COLO668 (cell line): ENCODE measurements at regions not wholly inside any gene's neighbourhood (a gene's known extent, or its start where the extent isn't known, plus 50 kb on each side); places are given as distances from the start of the nearest gene placed in this dataset.
"Not testable (repeated sequence)": the region's sequence is repeated elsewhere in the genome, so short reads cannot be mapped to it uniquely, and the experiment has no call there.

Source experiments
- DNase-seq: peaks from one replicate; lab custom pipeline; 2025; ENCODE audit not compliant: unreplicated experiment; lab: John Stamatoyannopoulos, UW

- not testable (repeated sequence) for DNase-seq
These were observed 315.6 kb downstream of the DMAC1 start for GRCh38 chr9:7484014-7484413.

GRCh38 chr9:7481570-7481969, 318.0 kb downstream of the DMAC1 start:
- DNase-seq, result no peak

GRCh38 chr9:7479300-7479699, 320.3 kb downstream of the DMAC1 start:
- no peak for DNase-seq

- no peak for DNase-seq
These were observed 320.9 kb downstream of the DMAC1 start for GRCh38 chr9:7478646-7479045.

- no peak for DNase-seq
These were observed 332.4 kb downstream of the DMAC1 start for GRCh38 chr9:7467186-7467585.

- DNase-seq, result no peak
These were observed 337.8 kb downstream of the DMAC1 start for GRCh38 chr9:7461791-7462190.

- no peak for DNase-seq
These were observed 342.6 kb downstream of the DMAC1 start for GRCh38 chr9:7456793-7457530.

GRCh38 chr9:7456377-7456776, 343.2 kb downstream of the DMAC1 start:
- DNase-seq, result no peak

GRCh38 chr9:7454624-7455023, 345.0 kb downstream of the DMAC1 start:
- DNase-seq, result no peak

GRCh38 chr9:7452378-7452777, 347.2 kb downstream of the DMAC1 start:
- no peak for DNase-seq

- no peak for DNase-seq
These were observed 348.5 kb downstream of the DMAC1 start for GRCh38 chr9:7451062-7451461.

GRCh38 chr9:7443541-7443940, 356.0 kb downstream of the DMAC1 start:
- DNase-seq, result no peak

- no peak for DNase-seq
These were observed 360.1 kb downstream of the DMAC1 start for GRCh38 chr9:7439355-7439995.

- DNase-seq, result no peak
These were observed 362.8 kb downstream of the DMAC1 start for GRCh38 chr9:7436754-7437153.

- no peak for DNase-seq
These were observed 365.9 kb downstream of the DMAC1 start for GRCh38 chr9:7433508-7434292.

GRCh38 chr9:7432989-7433388, 366.6 kb downstream of the DMAC1 start:
- DNase-seq, result no peak

GRCh38 chr9:7417397-7417796, 382.2 kb downstream of the DMAC1 start:
- not testable (repeated sequence) for DNase-seq

- DNase-seq, result no peak
These were observed 383.7 kb downstream of the DMAC1 start for GRCh38 chr9:7415836-7416235.

GRCh38 chr9:7408845-7409244, 390.7 kb downstream of the DMAC1 start:
- no peak for DNase-seq

- no peak for DNase-seq
These were observed 392.3 kb downstream of the DMAC1 start for GRCh38 chr9:7407246-7407645.

GRCh38 chr9:7405924-7406604, 393.5 kb downstream of the DMAC1 start:
- no peak for DNase-seq
